ENCODE measurements at regions not wholly inside any gene's neighbourhood (a gene's known extent, or its start where the extent isn't known, plus 50 kb on each side); places are given as distances from the start of the nearest gene placed in this dataset.
"Not testable (repeated sequence)": the region's sequence is repeated elsewhere in the genome, so short reads cannot be mapped to it uniquely, and the experiment has no call there.

DNA sequence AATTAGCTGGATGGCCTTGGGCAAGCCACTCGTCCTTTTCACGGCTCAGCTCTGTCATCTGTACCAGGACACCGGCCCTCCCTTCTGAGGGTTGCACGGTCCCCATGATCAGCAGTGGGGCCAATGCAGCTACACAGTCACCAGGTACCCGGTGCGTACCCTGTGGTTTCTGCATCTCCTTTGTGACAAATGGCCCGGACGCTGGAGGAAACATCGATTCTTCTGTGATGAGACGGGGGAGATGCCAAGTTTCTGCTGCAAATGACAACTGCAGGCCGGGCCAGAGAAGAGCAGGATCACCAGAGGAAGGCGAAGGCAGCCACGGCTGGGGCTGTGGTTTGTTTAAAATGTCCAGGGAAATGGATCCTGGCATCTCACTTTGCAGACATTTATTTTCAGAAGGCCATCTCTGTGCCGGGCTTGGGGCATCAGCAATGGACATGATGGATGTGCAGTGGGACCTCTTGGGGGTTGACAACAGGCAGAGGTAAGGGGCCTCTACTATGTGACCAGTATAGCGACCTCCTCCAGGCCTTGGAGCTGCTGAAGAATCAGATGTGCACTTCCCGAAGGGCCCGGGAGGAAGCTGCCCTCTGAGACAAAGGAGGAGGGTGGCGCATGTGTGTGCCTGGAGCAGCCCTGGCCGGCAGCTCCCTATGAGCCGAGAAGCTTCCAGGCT lies 221.9 kb upstream of the C1orf174 start:
- no peak for DNase-seq

DNA sequence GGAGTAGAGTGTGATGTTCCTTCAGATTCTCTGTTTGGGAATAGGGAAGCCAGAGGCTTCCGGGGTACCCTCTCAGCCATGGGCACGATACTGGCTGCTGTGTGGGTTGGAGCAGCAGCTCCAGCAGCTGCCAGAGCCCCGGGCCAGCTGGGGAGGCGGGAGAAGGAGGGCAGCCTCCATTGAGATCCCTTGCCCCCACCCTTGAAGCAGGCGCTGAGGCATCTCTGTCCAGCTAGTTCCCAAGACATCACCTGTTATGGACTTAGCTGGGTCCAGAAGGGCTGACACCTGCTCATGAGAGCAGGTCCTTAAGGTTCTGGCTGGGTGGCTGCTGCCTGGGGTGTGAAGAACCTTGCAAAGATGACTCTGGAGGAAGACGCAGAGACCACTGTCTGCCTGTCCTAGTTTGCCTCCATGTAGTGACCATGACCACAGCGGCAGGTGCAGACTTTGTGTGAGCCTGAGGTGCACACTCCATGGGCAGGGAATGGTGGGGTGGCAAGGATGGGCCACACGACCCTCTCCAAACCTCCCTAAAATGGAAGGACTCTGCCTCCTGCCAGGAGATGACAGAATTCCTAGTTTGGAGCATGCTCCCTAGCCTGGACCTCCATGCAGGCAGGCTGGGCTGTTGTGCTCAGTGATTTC lies 222.6 kb upstream of the C1orf174 start:
- no peak for DNase-seq

DNA sequence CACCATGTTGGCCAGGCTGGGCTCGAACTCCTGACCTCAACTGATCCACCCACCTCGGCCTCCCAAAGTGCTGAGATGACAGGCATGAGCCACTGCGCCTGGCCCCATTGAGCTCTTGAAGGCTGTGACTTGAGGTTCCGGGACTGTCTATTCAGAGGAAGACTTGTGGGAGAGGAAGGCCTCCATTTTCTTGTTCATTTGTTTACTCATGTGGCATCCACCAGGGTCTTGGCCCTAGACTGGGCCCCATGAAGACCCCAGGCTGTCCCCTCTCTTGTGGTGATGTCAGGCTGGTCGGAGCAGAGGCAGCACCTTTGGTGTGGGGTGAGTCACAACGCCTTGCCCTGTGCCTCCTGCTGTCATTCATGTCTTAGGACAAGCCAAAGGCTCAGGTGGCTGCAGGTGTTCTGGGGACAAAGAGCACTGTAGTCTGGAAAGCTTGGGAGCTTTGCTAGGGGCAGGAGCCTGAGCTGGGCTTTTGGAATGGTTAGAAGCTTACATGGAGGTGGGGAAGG lies 224.6 kb upstream of the C1orf174 start:
- DNase-seq, result no peak

DNA sequence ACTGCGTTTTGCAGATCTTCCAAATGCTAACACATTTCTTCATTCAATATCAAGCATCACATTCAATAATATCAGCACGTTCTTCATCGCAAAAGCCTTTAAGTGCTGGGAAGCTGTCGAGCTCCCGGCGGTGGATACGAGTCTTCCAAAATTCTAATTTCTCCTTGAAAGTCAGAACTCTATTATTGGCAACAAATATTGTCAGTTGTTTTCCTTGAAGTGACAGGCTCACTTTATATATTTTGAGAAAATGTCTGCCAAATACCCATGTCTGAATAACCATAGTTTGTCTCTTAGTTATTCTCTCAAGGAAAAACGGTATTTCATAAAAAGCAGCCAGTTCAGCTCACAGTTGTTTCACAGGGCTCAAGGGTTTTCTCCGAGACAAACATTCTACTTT lies 226.2 kb upstream of the C1orf174 start:
- no peak for DNase-seq

GRCh38 chr1:4126731-4127591 lies 226.9 kb upstream of the C1orf174 start:
- DNase-seq, result no peak

DNA sequence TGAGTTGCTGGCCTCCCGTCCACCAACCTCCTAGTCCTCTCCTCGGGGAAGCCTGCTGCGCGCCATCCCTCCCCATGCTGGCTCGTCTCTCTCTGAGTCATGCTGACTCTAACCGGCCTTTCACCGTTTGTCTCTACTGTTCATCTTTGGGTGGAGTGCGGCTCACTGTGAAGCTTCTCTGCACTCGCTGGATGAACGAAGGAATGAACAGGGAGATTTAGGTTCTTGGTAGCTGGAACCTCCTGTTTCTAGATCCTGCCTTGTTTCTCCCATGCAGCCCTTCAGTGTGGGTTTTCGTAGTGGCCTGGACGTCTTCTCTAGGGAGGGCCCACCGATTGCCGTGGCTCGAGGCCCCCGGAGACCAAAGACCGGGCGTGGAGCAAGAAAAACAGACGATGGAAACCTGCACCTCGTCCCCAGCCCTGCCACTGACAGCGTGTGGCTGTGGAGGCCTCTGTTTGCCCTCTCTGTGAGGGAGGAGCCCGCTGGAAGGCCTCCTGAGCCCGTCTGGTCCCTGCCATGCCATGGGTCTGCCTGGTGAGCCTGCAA lies 227.6 kb upstream of the C1orf174 start:
- DNase-seq, result no peak

- no peak for DNase-seq
Measured at GRCh38 chr1:4128616-4129015, 228.5 kb upstream of the C1orf174 start.

- DNase-seq, result no peak
Measured at GRCh38 chr1:4129693-4130092, 229.6 kb upstream of the C1orf174 start.

GRCh38 chr1:4130096-4130495 lies 230.0 kb upstream of the C1orf174 start:
- DNase-seq, result no peak

- DNase-seq, result no peak
Measured at GRCh38 chr1:4131734-4132133, 231.7 kb upstream of the C1orf174 start.

DNA sequence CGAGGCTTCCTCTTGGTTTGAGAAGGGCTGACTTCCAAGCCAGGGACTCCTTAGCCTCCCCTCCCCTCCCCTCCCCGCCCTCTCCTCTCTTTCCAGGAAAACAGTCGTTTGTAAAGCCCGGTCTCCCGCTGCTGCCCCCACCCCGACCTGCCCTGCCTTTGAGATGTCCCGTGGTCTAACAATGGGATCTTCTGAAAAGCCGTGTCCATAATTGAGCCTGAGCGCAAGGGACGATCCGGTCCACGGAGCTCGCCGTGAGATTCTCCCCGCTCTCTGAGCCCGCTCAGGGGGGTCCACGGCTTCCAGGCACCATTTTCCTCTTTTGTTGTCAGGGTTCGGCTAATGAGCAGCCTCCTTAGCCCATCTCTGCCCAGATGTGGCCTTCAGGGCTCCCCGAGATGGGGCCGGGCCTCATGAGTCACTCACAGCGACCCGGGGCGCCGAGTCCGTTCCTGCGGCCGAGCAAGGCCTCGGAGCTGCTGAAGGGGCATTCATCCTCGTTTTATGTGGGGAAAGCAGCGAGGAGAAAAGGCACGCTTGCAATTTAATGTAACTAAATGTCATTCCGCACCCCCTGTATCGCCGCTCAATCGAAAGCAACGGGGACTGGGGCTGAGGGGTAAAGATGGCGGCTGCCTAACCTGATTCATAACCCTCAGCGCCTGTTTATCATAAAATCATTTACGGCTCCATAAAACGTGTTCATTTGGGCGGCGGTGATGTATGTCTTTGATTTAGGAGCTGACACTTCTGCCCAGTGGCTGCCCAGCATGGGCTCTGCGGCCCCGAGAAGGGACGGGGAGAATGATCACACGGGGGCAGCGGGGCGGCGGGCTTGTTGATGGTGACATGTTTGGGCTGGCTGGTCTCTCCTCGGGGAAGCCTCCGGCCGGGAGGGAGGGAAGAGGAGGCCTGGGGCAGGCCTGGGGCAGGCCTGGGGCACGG lies 232.6 kb upstream of the C1orf174 start:
- DNase-seq, result no peak

- no peak for DNase-seq
Measured at GRCh38 chr1:4133297-4133938, 233.3 kb upstream of the C1orf174 start.

GRCh38 chr1:4133939-4134321 lies 233.9 kb upstream of the C1orf174 start:
- DNase-seq, result no peak

GRCh38 chr1:4135853-4136252 lies 235.8 kb upstream of the C1orf174 start:
- not testable (repeated sequence) for DNase-seq

- DNase-seq, result no peak
Measured at GRCh38 chr1:4137621-4138415, 237.7 kb upstream of the C1orf174 start.

GRCh38 chr1:4139646-4140045 lies 239.6 kb upstream of the C1orf174 start:
- DNase-seq, result no peak

GRCh38 chr1:4140241-4140640 lies 240.2 kb upstream of the C1orf174 start:
- DNase-seq, result no peak

- no peak for DNase-seq
Measured at GRCh38 chr1:4140821-4141220, 240.7 kb upstream of the C1orf174 start.

GRCh38 chr1:4144349-4144971 lies 244.4 kb upstream of the C1orf174 start:
- no peak for DNase-seq

DNA sequence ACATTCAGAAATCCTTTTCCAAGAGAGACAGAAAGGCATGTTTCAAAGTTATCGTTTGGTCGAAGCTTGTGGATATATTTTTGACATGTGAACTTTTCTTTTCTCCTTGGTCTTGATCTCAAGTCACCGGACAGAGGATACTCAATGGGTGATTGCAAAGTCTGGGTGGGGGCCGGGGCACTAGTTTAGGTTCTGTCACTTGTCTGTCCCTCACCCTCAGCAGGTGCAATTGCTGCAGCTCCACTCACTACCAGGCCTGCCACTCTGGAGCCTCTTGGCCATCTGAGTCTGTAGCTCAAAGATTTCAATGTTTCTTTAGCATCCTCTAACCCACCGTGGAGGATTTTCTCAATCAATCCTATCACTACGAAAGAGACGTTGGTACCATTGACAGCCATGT lies 246.0 kb upstream of the C1orf174 start:
- no peak for DNase-seq
